OCI-LY1 (cell line): ENCODE measurements at regions not wholly inside any gene's neighbourhood (a gene's known extent, or its start where the extent isn't known, plus 50 kb on each side); places are given as distances from the start of the nearest gene placed in this dataset.

Source experiments
- H2AFZ ChIP-seq: fragments of 200-600 bp; sonication (generic), shearing (Covaris generic); 2 replicates; pipeline ENCODE4 v1.6.0; 2014; ENCODE audit warnings: antibody characterized with exemption, mild to moderate bottlenecking, low read length
- H3F3A ChIP-seq: fragments of 200-600 bp; sonication (generic), shearing (Covaris generic); 2 replicates; pipeline ENCODE4 v1.6.0; 2014; ENCODE audit warnings: mild to moderate bottlenecking, antibody characterized with exemption, low read length, moderate library complexity; ENCODE audit not compliant: insufficient read depth
- H3K27ac ChIP-seq: fragments of 200-600 bp; sonication (generic); 2 replicates; pipeline ENCODE4 v1.5.1; 2014; ENCODE audit warnings: low read length, mixed run types, mild to moderate bottlenecking, low read depth; ENCODE audit not compliant: poor library complexity, severe bottlenecking
- H3K27me3 ChIP-seq: fragments of 200-600 bp; sonication (generic); 2 replicates; pipeline ENCODE4 v1.6.0; 2014; ENCODE audit warnings: antibody characterized with exemption, mild to moderate bottlenecking, low read length, moderate library complexity; ENCODE audit not compliant: insufficient read depth
- H3K36me3 ChIP-seq: fragments of 200-600 bp; sonication (generic); 2 replicates; pipeline ENCODE4 v1.6.1; 2014; ENCODE audit warnings: mild to moderate bottlenecking, antibody characterized with exemption, low read length, moderate library complexity, mixed read lengths; ENCODE audit not compliant: insufficient read depth
- H3K4me1 ChIP-seq: fragments of 200-600 bp; sonication (generic); 2 replicates; pipeline ENCODE4 v1.5.1; 2014; ENCODE audit warnings: mild to moderate bottlenecking, low read length, moderate library complexity; ENCODE audit not compliant: insufficient read depth, severe bottlenecking
- H3K4me2 ChIP-seq: fragments of 200-600 bp; sonication (generic), shearing (Covaris generic); 2 replicates; pipeline ENCODE4 v1.6.1; 2014; ENCODE audit warnings: low read length
- H3K4me3 ChIP-seq: fragments of 200-600 bp; sonication (generic); 2 replicates; pipeline ENCODE4 v1.5.1; 2014; ENCODE audit warnings: low read length, low read depth, mild to moderate bottlenecking, mixed read lengths; ENCODE audit not compliant: poor library complexity, severe bottlenecking
- H3K79me2 ChIP-seq: fragments of 200-600 bp; shearing (Covaris generic); 2 replicates; pipeline ENCODE4 v1.6.1; 2016; ENCODE audit warnings: mixed run types, low read length, mixed read lengths; ENCODE audit not compliant: insufficient read depth
- H3K9ac ChIP-seq: fragments of 200-600 bp; sonication (generic), shearing (Covaris generic); 2 replicates; pipeline ENCODE4 v1.6.1; 2014; ENCODE audit warnings: mild to moderate bottlenecking, low read length, mixed read lengths
- H3K9me2 ChIP-seq: fragments of 200-600 bp; sonication (generic), shearing (Covaris generic); 2 replicates; pipeline ENCODE4 v1.6.1; 2014; ENCODE audit warnings: low read depth, mild to moderate bottlenecking, low read length, mixed read lengths
- H3K9me3 ChIP-seq: fragments of 200-600 bp; shearing (Covaris generic); 2 replicates; pipeline ENCODE4 v1.6.1; 2014; ENCODE audit warnings: low read length, mixed read lengths
- H4K20me1 ChIP-seq: fragments of 200-600 bp; sonication (generic), shearing (Covaris generic); 2 replicates; pipeline ENCODE4 v1.6.0; 2016; ENCODE audit warnings: mild to moderate bottlenecking, low read length; ENCODE audit not compliant: insufficient read depth
- CTCF ChIP-seq: fragments of 200-600 bp; sonication (generic), shearing (Covaris generic); IDR thresholded peaks from 2 replicates; pipeline ENCODE4 v1.5.1; 2017; ENCODE audit warnings: mild to moderate bottlenecking, antibody characterized with exemption, low read length, moderate library complexity, mixed read lengths
- EZH2 ChIP-seq: fragments of 200-600 bp; sonication (generic), shearing (Covaris generic); IDR thresholded peaks from 2 replicates; pipeline ENCODE4 v1.8.0; 2017; ENCODE audit warnings: borderline replicate concordance, mixed run types, mild to moderate bottlenecking, antibody characterized with exemption, low read length, moderate library complexity, mixed read lengths

GRCh38 chr1:30337324-30337620 lies 386.1 kb downstream of the MATN1 start:
- Histone ChIP-seq H3K4me3 (no peak overlapping the region), H3K27ac (no peak overlapping the region), H3F3A (no peaks in the 10 kb centered on the region), H3K9me3 (no peaks in the 10 kb centered on the region), H3K9ac (no peak overlapping the region), H3K27me3 (no peaks in the 10 kb centered on the region), H2AFZ (no peak overlapping the region), H3K4me2 (no peak overlapping the region), H3K79me2 (no peaks in the 10 kb centered on the region), H3K9me2 (no peaks in the 10 kb centered on the region), H3K36me3 (no peaks in the 10 kb centered on the region), H3K4me1 (no peaks in the 10 kb centered on the region), H4K20me1 (no peaks in the 10 kb centered on the region)
- no peak for TF ChIP-seq EZH2
- TF ChIP-seq CTCF: no peak

DNA sequence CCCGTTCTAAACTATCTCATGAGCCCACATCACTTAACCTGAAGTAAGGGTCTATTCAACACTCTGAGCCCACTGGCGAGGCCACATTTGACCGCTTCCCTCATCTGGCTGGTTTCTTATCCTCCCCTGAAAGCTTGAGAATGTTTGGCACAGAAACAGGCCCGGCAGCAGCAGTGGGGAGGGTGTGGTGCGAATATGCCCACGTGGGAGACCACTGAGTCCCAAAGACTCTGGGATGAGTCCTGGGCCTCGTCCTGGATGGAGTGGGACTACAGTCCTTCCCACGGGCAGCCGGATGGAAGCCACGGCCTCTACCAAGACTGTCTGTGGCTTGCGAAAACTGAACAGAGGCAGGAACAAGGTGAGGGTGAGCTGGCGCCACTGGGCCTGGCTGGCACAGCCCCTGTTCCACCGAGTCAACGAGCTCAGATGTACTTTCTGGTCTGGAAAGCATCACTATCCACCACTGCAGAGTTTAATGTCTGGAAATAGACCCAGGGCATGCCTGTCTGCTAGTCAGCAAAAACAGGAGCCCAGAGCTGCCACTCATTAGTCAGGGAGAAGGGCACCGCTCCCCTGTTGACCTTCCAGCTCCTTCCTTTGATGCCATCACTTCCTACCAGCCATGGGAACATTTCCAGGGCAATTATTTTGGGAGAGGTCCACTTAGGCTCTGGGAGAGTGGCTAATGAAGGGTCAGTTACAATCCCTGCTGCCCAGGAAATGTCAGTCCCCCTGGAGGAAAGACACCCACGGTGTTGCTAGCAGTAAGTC lies 386.6 kb downstream of the MATN1 start:
- no peak overlapping the region for H2AFZ ChIP-seq
- H3K9me3 ChIP-seq: no peaks in the 10 kb centered on the region
- H3K79me2 ChIP-seq: no peaks in the 10 kb centered on the region
- no peaks in the 10 kb centered on the region for H3K27me3 ChIP-seq
- no peaks in the 10 kb centered on the region for H3K36me3 ChIP-seq
- H3K4me2 ChIP-seq: no peak overlapping the region
- H4K20me1 ChIP-seq: no peaks in the 10 kb centered on the region
- H3F3A ChIP-seq: no peaks in the 10 kb centered on the region
- no peak overlapping the region for H3K4me3 ChIP-seq
- no peaks in the 10 kb centered on the region for H3K4me1 ChIP-seq
- H3K9me2 ChIP-seq: no peaks in the 10 kb centered on the region
- no peak overlapping the region for H3K9ac ChIP-seq
- no peak overlapping the region for H3K27ac ChIP-seq
- TF ChIP-seq CTCF (no peak), EZH2 (no peak)

DNA sequence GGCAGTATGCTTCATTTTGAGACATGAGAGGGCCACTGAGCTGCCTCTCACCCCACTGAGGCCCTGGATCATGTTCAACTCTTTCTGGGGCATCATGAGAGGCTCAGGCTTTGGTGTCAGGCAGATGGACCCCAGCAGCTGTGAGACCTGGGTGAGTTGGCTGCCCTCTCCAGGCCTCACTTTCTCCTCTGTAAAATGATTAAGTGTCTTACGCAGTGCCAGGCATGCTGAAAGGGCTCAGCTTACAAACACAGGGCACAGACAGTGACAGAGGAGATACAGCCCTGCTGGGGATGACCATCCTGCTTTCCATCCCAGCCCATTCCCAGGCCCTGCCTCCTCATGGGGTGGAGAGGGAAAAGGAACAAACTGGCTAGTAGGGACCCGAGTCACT lies 387.4 kb downstream of the MATN1 start:
- Histone ChIP-seq H3K4me2 (no peak overlapping the region), H3K9me3 (no peaks in the 10 kb centered on the region), H3K36me3 (no peaks in the 10 kb centered on the region), H3F3A (no peaks in the 10 kb centered on the region), H2AFZ (no peak overlapping the region), H3K27ac (no peak overlapping the region), H3K9me2 (no peaks in the 10 kb centered on the region), H3K79me2 (no peaks in the 10 kb centered on the region), H3K4me1 (no peaks in the 10 kb centered on the region), H3K4me3 (no peak overlapping the region), H3K9ac (no peak overlapping the region), H4K20me1 (no peaks in the 10 kb centered on the region), H3K27me3 (no peaks in the 10 kb centered on the region)
- TF ChIP-seq CTCF: no peak
- no peak for TF ChIP-seq EZH2
